Uterus (tissue), 3 donors: ENCODE measurements at regions not wholly inside any gene's neighbourhood (a gene's known extent, or its start where the extent isn't known, plus 50 kb on each side); places are given as distances from the start of the nearest gene placed in this dataset.

ENCODE experiments used
- DNase-seq, 2 donors: peaks; one replicate each; pipeline ENCODE4 v3.0.0-alpha.2; 2019 to 2020
- H3K27ac ChIP-seq, 2 donors: fragments of 200-600 bp; sonication (generic); 1 replicate in 1 of 2; 2 replicates in 1 of 2; pipeline ENCODE4 v1.5.1; 2016 to 2018
- H3K27me3 ChIP-seq, 2 donors: fragments of 200-600 bp; sonication (generic); one replicate each; pipeline ENCODE4 v1.5.1; 2018 to 2019; ENCODE audit warnings: control low read depth in 1 of 2
- H3K36me3 ChIP-seq, 2 donors: fragments of 200-600 bp; sonication (generic); one replicate each; pipeline ENCODE4 v1.5.1; 2019; ENCODE audit warnings: control low read depth in 1 of 2
- H3K4me1 ChIP-seq, 2 donors: fragments of 200-600 bp; sonication (generic); one replicate each; pipeline ENCODE4 v1.5.1; 2018 to 2019; ENCODE audit warnings: control low read depth in 1 of 2
- H3K4me3 ChIP-seq, 2 donors: fragments of 200-600 bp; sonication (generic); 1 replicate in 1 of 2; 2 replicates in 1 of 2; pipeline ENCODE4 v1.5.1; 2018 to 2019; ENCODE audit warnings: mild to moderate bottlenecking in 1 of 2
- H3K9me3 ChIP-seq, 2 donors: fragments of 200-600 bp; sonication (generic); one replicate each; pipeline ENCODE4 v1.5.1; 2019; ENCODE audit warnings: control low read depth in 1 of 2
- POLR2A ChIP-seq, 2 donors: fragments of 450-650 bp; IDR thresholded peaks; one replicate each; pipeline ENCODE4 v1.6.1; 2016; ENCODE audit warnings: antibody characterized with exemption in 2 of 2, mild to moderate bottlenecking in 1 of 2, moderate library complexity in 1 of 2
- intact Hi-C: fragments of 100-400 bp; cut with DNase I; formaldehyde crosslinking; loops from one replicate; pipeline ENCODE4 v1.15.1; 2023; ENCODE audit warnings: low total_unique reads
- TF ChIP-seq, protein P1 (sequence below), 4 experiments: fragments of 200-600 bp in 2 of 4; fragments of 450-650 bp in 2 of 4; sonication (generic) in 2 of 4; IDR thresholded peaks; one replicate each; pipeline ENCODE4 v1.5.1; 2016 to 2019; ENCODE audit warnings: antibody characterized with exemption in 4 of 4, mild to moderate bottlenecking in 2 of 4, moderate library complexity in 1 of 4
- donor health status: DM: yes; HTN: yes; CAD: no.

DNA sequence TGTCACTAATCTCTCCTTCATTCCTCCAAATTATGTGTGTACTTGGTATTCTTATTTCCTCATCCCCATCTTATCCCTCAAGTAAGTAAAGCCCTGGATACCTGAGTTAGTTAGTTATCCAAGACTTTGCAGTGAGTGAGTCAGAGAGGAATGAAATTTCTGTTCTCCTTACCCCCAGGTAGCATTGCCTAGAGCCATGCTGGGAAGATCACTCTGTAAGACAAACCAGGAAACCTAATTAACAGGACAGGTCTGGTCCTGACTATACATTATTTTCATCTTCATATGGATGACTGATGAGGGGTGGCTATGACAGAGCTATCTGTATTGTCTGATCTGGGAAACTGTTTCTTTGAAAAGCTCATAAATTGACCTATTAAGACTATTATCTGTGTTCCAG lies 55.0 kb upstream of the ITGA6 start:
- no peak for TF ChIP-seq POLR2A (IDR thresholded peaks at IDR 0.05)
- TF ChIP-seq, protein P1, sequence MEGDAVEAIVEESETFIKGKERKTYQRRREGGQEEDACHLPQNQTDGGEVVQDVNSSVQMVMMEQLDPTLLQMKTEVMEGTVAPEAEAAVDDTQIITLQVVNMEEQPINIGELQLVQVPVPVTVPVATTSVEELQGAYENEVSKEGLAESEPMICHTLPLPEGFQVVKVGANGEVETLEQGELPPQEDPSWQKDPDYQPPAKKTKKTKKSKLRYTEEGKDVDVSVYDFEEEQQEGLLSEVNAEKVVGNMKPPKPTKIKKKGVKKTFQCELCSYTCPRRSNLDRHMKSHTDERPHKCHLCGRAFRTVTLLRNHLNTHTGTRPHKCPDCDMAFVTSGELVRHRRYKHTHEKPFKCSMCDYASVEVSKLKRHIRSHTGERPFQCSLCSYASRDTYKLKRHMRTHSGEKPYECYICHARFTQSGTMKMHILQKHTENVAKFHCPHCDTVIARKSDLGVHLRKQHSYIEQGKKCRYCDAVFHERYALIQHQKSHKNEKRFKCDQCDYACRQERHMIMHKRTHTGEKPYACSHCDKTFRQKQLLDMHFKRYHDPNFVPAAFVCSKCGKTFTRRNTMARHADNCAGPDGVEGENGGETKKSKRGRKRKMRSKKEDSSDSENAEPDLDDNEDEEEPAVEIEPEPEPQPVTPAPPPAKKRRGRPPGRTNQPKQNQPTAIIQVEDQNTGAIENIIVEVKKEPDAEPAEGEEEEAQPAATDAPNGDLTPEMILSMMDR (IDR thresholded peaks at IDR 0.05), result no peak
- DNase-seq, result no peak
- Histone ChIP-seq H3K4me3 (no peak overlapping the region), H3K9me3 (peaks cover 0 to 3% of the 10 kb centered on the region in 2 donors), H3K27me3 (no peaks in the 10 kb centered on the region), H3K27ac (no peak overlapping the region), H3K36me3 (no peaks in the 10 kb centered on the region), H3K4me1 (no peaks in the 10 kb centered on the region)
- intact Hi-C loops, result no loop called here

GRCh38 chr2:172373076-172373475 lies 54.3 kb upstream of the ITGA6 start:
- H3K27me3 ChIP-seq, result no peaks in the 10 kb centered on the region
- H3K4me1 ChIP-seq, result no peaks in the 10 kb centered on the region
- no peaks in the 10 kb centered on the region for H3K36me3 ChIP-seq
- H3K27ac ChIP-seq, result no peak overlapping the region
- intact Hi-C loops, result no loop called here
- no peak for DNase-seq
- TF ChIP-seq, protein P1 (IDR thresholded peaks at IDR 0.05), result no peak
- no peak for TF ChIP-seq POLR2A (IDR thresholded peaks at IDR 0.05)
- H3K4me3 ChIP-seq, result no peak overlapping the region
- H3K9me3 ChIP-seq, result peaks cover 0 to 3% of the 10 kb centered on the region in 2 donors

GRCh38 chr2:172373766-172374165 lies 53.6 kb upstream of the ITGA6 start:
- Histone ChIP-seq H3K4me1 (no peaks in the 10 kb centered on the region), H3K9me3 (peaks cover 0 to 3% of the 10 kb centered on the region in 2 donors), H3K4me3 (no peak overlapping the region), H3K27me3 (no peaks in the 10 kb centered on the region), H3K27ac (no peak overlapping the region), H3K36me3 (no peaks in the 10 kb centered on the region)
- no peak for TF ChIP-seq POLR2A (IDR thresholded peaks at IDR 0.05)
- TF ChIP-seq, protein P1 (IDR thresholded peaks at IDR 0.05), result no peak
- intact Hi-C loops, result no loop called here
- DNase-seq, result no peak

GRCh38 chr2:172374318-172375240 lies 52.8 kb upstream of the ITGA6 start:
- Histone ChIP-seq H3K27me3 (no peaks in the 10 kb centered on the region), H3K36me3 (no peaks in the 10 kb centered on the region), H3K4me1 (no peaks in the 10 kb centered on the region), H3K9me3 (no peaks in the 10 kb centered on the region), H3K27ac (no peak overlapping the region), H3K4me3 (no peak overlapping the region)
- no peak for TF ChIP-seq POLR2A (IDR thresholded peaks at IDR 0.05)
- TF ChIP-seq, protein P1 (IDR thresholded peaks at IDR 0.05), result no peak
- intact Hi-C loops, result no loop called here
- no peak for DNase-seq

- H3K4me3 ChIP-seq, result no peak overlapping the region
- H3K4me1 ChIP-seq, result no peaks in the 10 kb centered on the region
- H3K36me3 ChIP-seq, result no peaks in the 10 kb centered on the region
- H3K9me3 ChIP-seq, result no peaks in the 10 kb centered on the region
- no peak overlapping the region for H3K27ac ChIP-seq
- H3K27me3 ChIP-seq, result no peaks in the 10 kb centered on the region
- TF ChIP-seq POLR2A (IDR thresholded peaks at IDR 0.05), result no peak
- TF ChIP-seq, protein P1 (IDR thresholded peaks at IDR 0.05), result no peak
- intact Hi-C loops, result no loop called here
- DNase-seq, result no peak
Measured at GRCh38 chr2:172375251-172375650, 52.1 kb upstream of the ITGA6 start.
